Thyroid gland (tissue), 4 donors: ENCODE measurements at regions not wholly inside any gene's neighbourhood (a gene's known extent, or its start where the extent isn't known, plus 50 kb on each side); places are given as distances from the start of the nearest gene placed in this dataset.

Experiments
- DNase-seq, 2 donors: peaks; one replicate each; pipeline ENCODE4 v3.0.0-alpha.2; 2019
- H3K27ac ChIP-seq, 3 donors: fragments of 200-600 bp; sonication (generic); 1 replicate in 2 of 3; 2 replicates in 1 of 3; pipeline ENCODE4 v1.5.1; 2016 to 2019; ENCODE audit warnings: mild to moderate bottlenecking in 1 of 3, moderate library complexity in 1 of 3
- H3K27me3 ChIP-seq: fragments of 200-600 bp; sonication (generic); one replicate; pipeline ENCODE4 v1.5.1; 2019
- H3K36me3 ChIP-seq, 2 donors: fragments of 200-600 bp; sonication (generic); one replicate each; pipeline ENCODE4 v1.5.1; 2016 to 2019
- H3K4me1 ChIP-seq, 2 donors: fragments of 200-600 bp; sonication (generic); one replicate each; pipeline ENCODE4 v1.5.1; 2017 to 2019
- H3K4me3 ChIP-seq, 3 donors: fragments of 200-600 bp; sonication (generic); replicated peaks in 1 of 3; 1 replicate in 2 of 3; 2 replicates in 1 of 3; pipeline ENCODE4 v1.5.1; 2016; ENCODE audit warnings: mild to moderate bottlenecking in 1 of 3
- H3K9me3 ChIP-seq: fragments of 200-600 bp; sonication (generic); one replicate; pipeline ENCODE4 v1.5.1; 2017
- POLR2A ChIP-seq, 2 donors: fragments of 450-650 bp; IDR thresholded peaks; one replicate each; pipeline ENCODE4 v1.6.1; 2017; ENCODE audit warnings: antibody characterized with exemption in 2 of 2, mild to moderate bottlenecking in 2 of 2, moderate library complexity in 1 of 2
- WGBS, 2 donors: methylation state at CpG; one replicate each; pipeline ENCODE4 v1.1.5; 2017; 5-methylcytosine and 5-hydroxymethylcytosine counted together
- intact Hi-C: fragments of 100-400 bp; cut with DNase I; formaldehyde crosslinking; loops from one replicate; pipeline ENCODE4 v1.15.1; 2023
- TF ChIP-seq, protein P1 (sequence below), 6 experiments: fragments of 200-600 bp in 3 of 6; fragments of 450-650 bp in 3 of 6; sonication (generic) in 3 of 6; IDR thresholded peaks; one replicate each; pipeline ENCODE4 v1.5.1; 2016 to 2019; ENCODE audit warnings: antibody characterized with exemption in 6 of 6, mild to moderate bottlenecking in 2 of 6, inconsistent platforms in 1 of 6, moderate library complexity in 1 of 6

DNA sequence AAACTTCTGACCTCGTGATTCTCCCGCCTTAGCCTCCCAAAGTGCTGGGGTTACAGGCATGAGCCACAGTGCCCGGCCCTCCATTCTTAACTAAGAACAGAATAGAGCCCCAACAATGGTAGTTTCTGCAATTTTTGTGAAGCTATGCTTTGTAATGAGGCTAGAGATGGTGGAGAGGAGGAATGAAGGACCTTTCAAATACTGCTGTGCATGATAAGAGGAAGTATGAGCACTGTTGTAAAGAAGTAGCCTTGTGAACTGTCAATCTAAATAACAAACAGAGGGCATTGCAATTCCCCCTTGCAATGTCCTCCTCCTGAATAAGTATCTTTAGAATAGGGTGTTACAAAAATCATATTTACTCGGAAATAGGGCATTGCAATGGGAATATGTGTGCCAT lies 70.2 kb downstream of the EVX1 start:
- TF ChIP-seq POLR2A (IDR thresholded peaks at IDR 0.05): no peak
- TF ChIP-seq, protein P1, sequence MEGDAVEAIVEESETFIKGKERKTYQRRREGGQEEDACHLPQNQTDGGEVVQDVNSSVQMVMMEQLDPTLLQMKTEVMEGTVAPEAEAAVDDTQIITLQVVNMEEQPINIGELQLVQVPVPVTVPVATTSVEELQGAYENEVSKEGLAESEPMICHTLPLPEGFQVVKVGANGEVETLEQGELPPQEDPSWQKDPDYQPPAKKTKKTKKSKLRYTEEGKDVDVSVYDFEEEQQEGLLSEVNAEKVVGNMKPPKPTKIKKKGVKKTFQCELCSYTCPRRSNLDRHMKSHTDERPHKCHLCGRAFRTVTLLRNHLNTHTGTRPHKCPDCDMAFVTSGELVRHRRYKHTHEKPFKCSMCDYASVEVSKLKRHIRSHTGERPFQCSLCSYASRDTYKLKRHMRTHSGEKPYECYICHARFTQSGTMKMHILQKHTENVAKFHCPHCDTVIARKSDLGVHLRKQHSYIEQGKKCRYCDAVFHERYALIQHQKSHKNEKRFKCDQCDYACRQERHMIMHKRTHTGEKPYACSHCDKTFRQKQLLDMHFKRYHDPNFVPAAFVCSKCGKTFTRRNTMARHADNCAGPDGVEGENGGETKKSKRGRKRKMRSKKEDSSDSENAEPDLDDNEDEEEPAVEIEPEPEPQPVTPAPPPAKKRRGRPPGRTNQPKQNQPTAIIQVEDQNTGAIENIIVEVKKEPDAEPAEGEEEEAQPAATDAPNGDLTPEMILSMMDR (IDR thresholded peaks at IDR 0.05): no peak
- no peaks in the 10 kb centered on the region for H3K27me3 ChIP-seq
- 90 to 95% methylated on average over 4 of the region's 4 CpGs for WGBS, 2 donors
- H3K27ac ChIP-seq: no peak overlapping the region
- H3K4me1 ChIP-seq: no peaks in the 10 kb centered on the region
- H3K9me3 ChIP-seq: no peaks in the 10 kb centered on the region
- intact Hi-C loops: no loop called here
- no peaks in the 10 kb centered on the region for H3K36me3 ChIP-seq
- DNase-seq: no peak
- no peak overlapping the region for H3K4me3 ChIP-seq

DNA sequence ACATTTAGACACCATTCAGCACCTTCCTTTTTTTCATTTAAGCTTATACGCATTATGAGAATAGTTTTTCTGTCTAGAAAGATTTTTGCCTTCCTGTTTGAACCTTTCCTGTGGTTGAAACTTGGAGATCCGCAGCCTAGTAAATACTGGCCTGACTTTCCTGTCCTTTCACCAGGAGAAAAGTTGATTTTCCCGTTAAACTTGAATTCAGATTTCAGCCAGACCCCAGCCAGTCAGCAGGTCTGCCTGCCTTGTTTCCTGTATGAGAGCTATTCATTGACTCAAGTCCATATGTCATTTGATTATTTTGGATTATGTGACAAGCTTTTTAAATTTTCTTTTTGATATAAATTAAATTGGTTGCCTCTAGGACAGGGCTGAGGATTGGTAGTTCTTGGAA lies 71.5 kb downstream of the EVX1 start:
- H3K27me3 ChIP-seq: no peaks in the 10 kb centered on the region
- WGBS, 2 donors: 55 to 64% methylated on average over 3 of the region's 3 CpGs
- no peaks in the 10 kb centered on the region for H3K36me3 ChIP-seq
- H3K9me3 ChIP-seq: no peaks in the 10 kb centered on the region
- H3K4me3 ChIP-seq: no peak overlapping the region
- no peak overlapping the region for H3K27ac ChIP-seq
- H3K4me1 ChIP-seq: no peaks in the 10 kb centered on the region
- no peak for DNase-seq
- TF ChIP-seq, protein P1 (IDR thresholded peaks at IDR 0.05): no peak
- TF ChIP-seq POLR2A (IDR thresholded peaks at IDR 0.05): no peak
- intact Hi-C loops: no loop called here

DNA sequence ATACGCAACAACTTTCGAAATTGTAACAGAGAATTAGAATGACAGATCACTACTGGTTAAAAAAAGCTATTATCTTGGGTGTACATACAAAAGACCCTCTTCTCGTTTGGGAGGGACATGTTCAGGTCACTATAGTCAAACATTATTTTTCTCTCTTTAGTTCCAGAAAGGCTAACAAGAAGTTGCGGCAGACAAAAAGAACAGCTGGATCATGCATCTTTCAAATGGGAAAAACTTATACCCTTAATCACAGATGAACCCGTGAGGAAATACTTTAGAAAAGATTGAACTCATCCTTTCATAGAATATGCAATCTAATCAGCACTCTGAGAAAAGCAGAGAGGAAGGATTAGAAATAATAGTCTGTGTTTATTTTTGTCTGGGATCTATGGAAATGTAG lies 72.5 kb downstream of the EVX1 start:
- Histone ChIP-seq H3K4me3 (no peak overlapping the region), H3K36me3 (no peaks in the 10 kb centered on the region), H3K9me3 (no peaks in the 10 kb centered on the region), H3K27me3 (no peaks in the 10 kb centered on the region), H3K27ac (no peak overlapping the region), H3K4me1 (no peaks in the 10 kb centered on the region)
- no peak for DNase-seq
- no peak for TF ChIP-seq POLR2A (IDR thresholded peaks at IDR 0.05)
- TF ChIP-seq, protein P1 (IDR thresholded peaks at IDR 0.05): no peak
- intact Hi-C loops: no loop called here
- WGBS, 2 donors: 83 to 88% methylated on average over 5 of the region's 5 CpGs

GRCh38 chr7:27316311-27316710 lies 73.7 kb downstream of the EVX1 start:
- 65 to 91% methylated on average over 3 of the region's 3 CpGs for WGBS, 2 donors
- H3K36me3 ChIP-seq: no peaks in the 10 kb centered on the region
- no peak overlapping the region for H3K4me3 ChIP-seq
- no peak overlapping the region for H3K27ac ChIP-seq
- no peak for TF ChIP-seq POLR2A (IDR thresholded peaks at IDR 0.05)
- TF ChIP-seq, protein P1 (IDR thresholded peaks at IDR 0.05): no peak
- intact Hi-C loops: no loop called here
- H3K9me3 ChIP-seq: no peaks in the 10 kb centered on the region
- no peaks in the 10 kb centered on the region for H3K27me3 ChIP-seq
- no peak for DNase-seq
- no peaks in the 10 kb centered on the region for H3K4me1 ChIP-seq

DNA sequence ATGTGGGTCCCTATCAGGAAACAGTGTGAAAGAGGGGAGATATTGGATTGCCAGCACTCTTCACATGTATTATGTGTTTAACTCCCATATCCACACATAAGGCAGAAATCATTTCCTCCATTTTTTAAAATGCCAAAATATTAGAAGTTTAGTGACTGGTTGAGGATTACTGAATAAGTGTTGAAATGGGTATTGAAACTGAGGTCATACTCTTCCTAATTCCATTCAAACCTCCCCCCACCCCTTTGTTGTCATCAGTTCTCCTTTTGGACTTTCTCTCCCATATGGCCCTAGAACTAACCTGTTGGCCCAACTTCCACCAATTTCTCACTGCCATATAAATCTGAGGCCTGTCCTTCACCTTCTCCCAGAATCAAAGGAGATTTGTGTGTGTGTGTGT lies 81.6 kb downstream of the EVX1 start:
- H3K36me3 ChIP-seq: no peaks in the 10 kb centered on the region

More for the DNA sequence above, 81.6 kb downstream of the EVX1 start:
- Histone ChIP-seq H3K9me3 (no peaks in the 10 kb centered on the region), H3K27ac (no peak overlapping the region), H3K4me1 (no peaks in the 10 kb centered on the region), H3K27me3 (no peaks in the 10 kb centered on the region), H3K4me3 (no peak overlapping the region)
- no peak for DNase-seq
- TF ChIP-seq, protein P1 (IDR thresholded peaks at IDR 0.05): no peak
- intact Hi-C loops: no loop called here
